Right ventricle myocardium superior (tissue), 1 donor: ENCODE measurements at regions not wholly inside any gene's neighbourhood (a gene's known extent, or its start where the extent isn't known, plus 50 kb on each side); places are given as distances from the start of the nearest gene placed in this dataset.

Experiments
- ATAC-seq: fragments of 200-7000 bp; cut with Tn5 transposase; one replicate; pipeline ENCODE4 v1.9.1; 2020; ENCODE audit warnings: mild to moderate bottlenecking; ENCODE audit not compliant: poor library complexity
- DNase-seq: peaks from one replicate; pipeline ENCODE4 v3.0.0-alpha.2; 2020
- intact Hi-C: fragments of 100-400 bp; cut with DNase I; formaldehyde crosslinking; loops from one replicate; pipeline ENCODE4 v1.11.2; 2022
- donor health status: DM: no; HTN: yes; CAD: no; lungs with severe emphysema.

- DNase-seq (no peak), ATAC-seq (no peak)
- intact Hi-C loops, result no loop called here
These were observed 893.0 kb downstream of the ROBO2 start for GRCh38 chr3:77932926-77933325.

- intact Hi-C loops, result no loop called here
- DNase-seq (no peak), ATAC-seq (no peak)
These were observed 894.0 kb downstream of the ROBO2 start for GRCh38 chr3:77933926-77934325.

GRCh38 chr3:77935418-77935817 is 895.5 kb downstream of the ROBO2 start:
- DNase-seq, result no peak
- intact Hi-C loops, result no loop called here

GRCh38 chr3:77939726-77940125 is 899.8 kb downstream of the ROBO2 start:
- intact Hi-C loops, result no loop called here
- no peak for DNase-seq
- no peak for ATAC-seq

More at GRCh38 chr3:77935418-77935817, 895.5 kb downstream of the ROBO2 start:
- no peak for ATAC-seq

GRCh38 chr3:77943598-77943997 is 903.7 kb downstream of the ROBO2 start:
- DNase-seq (no peak), ATAC-seq (no peak)
- intact Hi-C loops, result no loop called here

- intact Hi-C loops, result no loop called here
- DNase-seq, result no peak
- no peak for ATAC-seq
These were observed 905.4 kb downstream of the ROBO2 start for GRCh38 chr3:77945320-77945719.

GRCh38 chr3:77947671-77948070 is 907.8 kb downstream of the ROBO2 start:
- no peak for ATAC-seq
- intact Hi-C loops, result no loop called here
- no peak for DNase-seq

- DNase-seq (no peak), ATAC-seq (no peak)
- intact Hi-C loops, result no loop called here
These were observed 927.7 kb downstream of the ROBO2 start for GRCh38 chr3:77967621-77968020.

- ATAC-seq (no peak), DNase-seq (no peak)
- intact Hi-C loops, result no loop called here
These were observed 936.2 kb downstream of the ROBO2 start for GRCh38 chr3:77976079-77976478.

- ATAC-seq, result no peak
- intact Hi-C loops, result no loop called here
These were observed 963.2 kb downstream of the ROBO2 start for GRCh38 chr3:78003090-78003489.

GRCh38 chr3:78004571-78004970 is 964.7 kb downstream of the ROBO2 start:
- DNase-seq (no peak), ATAC-seq (no peak)
- intact Hi-C loops, result no loop called here

More at GRCh38 chr3:78003090-78003489, 963.2 kb downstream of the ROBO2 start:
- no peak for DNase-seq

- no peak for ATAC-seq
- intact Hi-C loops, result no loop called here
- DNase-seq, result no peak
These were observed 973.8 kb downstream of the ROBO2 start for GRCh38 chr3:78013653-78014052.

GRCh38 chr3:78015856-78016255 is 976.0 kb downstream of the ROBO2 start:
- no peak for ATAC-seq
- DNase-seq, result no peak
- intact Hi-C loops, result no loop called here

GRCh38 chr3:78021710-78022109 is 981.8 kb downstream of the ROBO2 start:
- DNase-seq, result no peak
- intact Hi-C loops, result no loop called here
- no peak for ATAC-seq

GRCh38 chr3:78022232-78022631 is 982.3 kb downstream of the ROBO2 start:
- no peak for DNase-seq
- no peak for ATAC-seq
- intact Hi-C loops, result no loop called here

GRCh38 chr3:78023257-78023656 is 983.4 kb downstream of the ROBO2 start:
- no peak for ATAC-seq
- no peak for DNase-seq
- intact Hi-C loops, result no loop called here

- no peak for ATAC-seq
- intact Hi-C loops, result no loop called here
- no peak for DNase-seq
These were observed 986.0 kb downstream of the ROBO2 start for GRCh38 chr3:78025916-78026315.

- ATAC-seq (no peak), DNase-seq (no peak)
- intact Hi-C loops, result no loop called here
These were observed 986.5 kb downstream of the ROBO2 start for GRCh38 chr3:78026318-78026828.

GRCh38 chr3:78029775-78030174 is 989.9 kb downstream of the ROBO2 start:
- intact Hi-C loops, result no loop called here
- DNase-seq, result no peak
- ATAC-seq, result no peak

GRCh38 chr3:78035131-78035641 is 995.3 kb downstream of the ROBO2 start:
- ATAC-seq (no peak), DNase-seq (no peak)
- intact Hi-C loops, result no loop called here

- intact Hi-C loops, result no loop called here
- ATAC-seq (no peak), DNase-seq (no peak)
These were observed 1001.6 kb downstream of the ROBO2 start for GRCh38 chr3:78041486-78041885.
